HT1080 (cell line): ENCODE measurements at regions not wholly inside any gene's neighbourhood (a gene's known extent, or its start where the extent isn't known, plus 50 kb on each side); places are given as distances from the start of the nearest gene placed in this dataset.
"Not testable (repeated sequence)": the region's sequence is repeated elsewhere in the genome, so short reads cannot be mapped to it uniquely, and the experiment has no call there.

Experiments used
- DNase-seq: peaks from one replicate; pipeline ENCODE4 v3.0.0-alpha.2; 2015; ENCODE audit warnings: low read depth

GRCh38 chr12:82627799-82628198, 58.9 kb upstream of the TMTC2 start:
- DNase-seq: peak; percentile 25

GRCh38 chr12:82634495-82635258, 52.0 kb upstream of the TMTC2 start:
- not testable (repeated sequence) for DNase-seq

- DNase-seq: no peak
Measured at GRCh38 chr12:82635263-82635662, 51.4 kb upstream of the TMTC2 start.
